NT2/D1 (cell line): ENCODE measurements at regions not wholly inside any gene's neighbourhood (a gene's known extent, or its start where the extent isn't known, plus 50 kb on each side); places are given as distances from the start of the nearest gene placed in this dataset.

Experiments
- DNase-seq: peaks from one replicate; pipeline ENCODE4 v3.0.0-alpha.2; 2011; ENCODE audit warnings: low read depth, low spot score
- H3K27me3 ChIP-seq: 2 replicates; pipeline ENCODE4 v1.6.0; 2011; ENCODE audit warnings: mild to moderate bottlenecking; ENCODE audit not compliant: insufficient read length, insufficient read depth
- H3K36me3 ChIP-seq: 2 replicates; pipeline ENCODE4 v1.6.1; 2011; ENCODE audit warnings: mild to moderate bottlenecking, low read length, mixed read lengths; ENCODE audit not compliant: insufficient read depth, insufficient read length
- H3K4me1 ChIP-seq: 2 replicates; pipeline ENCODE4 v1.5.1; 2011; ENCODE audit not compliant: insufficient read depth, insufficient read length
- H3K4me3 ChIP-seq: 2 replicates; pipeline ENCODE4 v1.5.1; 2011; ENCODE audit warnings: low read depth; ENCODE audit not compliant: insufficient read length
- H3K9ac ChIP-seq: 2 replicates; pipeline ENCODE4 v1.6.0; 2011; ENCODE audit warnings: low read depth; ENCODE audit not compliant: insufficient read length
- H3K9me3 ChIP-seq: 2 replicates; pipeline ENCODE4 v1.5.1; 2011; ENCODE audit warnings: mild to moderate bottlenecking, low read length; ENCODE audit not compliant: insufficient read depth
- SUZ12 ChIP-seq: IDR thresholded peaks from 2 replicates; pipeline ENCODE4 v1.6.1; 2011; ENCODE audit not compliant: insufficient read length, insufficient read depth; ENCODE audit errors: extremely low read depth
- YY1 ChIP-seq: IDR thresholded peaks from 2 replicates; pipeline ENCODE4 v1.6.1; 2011; ENCODE audit not compliant: insufficient read length, insufficient read depth
- ZNF274 ChIP-seq: IDR thresholded peaks from 2 replicates; pipeline ENCODE4 v1.6.1; 2011; ENCODE audit warnings: mild to moderate bottlenecking, low read depth, low read length

DNA sequence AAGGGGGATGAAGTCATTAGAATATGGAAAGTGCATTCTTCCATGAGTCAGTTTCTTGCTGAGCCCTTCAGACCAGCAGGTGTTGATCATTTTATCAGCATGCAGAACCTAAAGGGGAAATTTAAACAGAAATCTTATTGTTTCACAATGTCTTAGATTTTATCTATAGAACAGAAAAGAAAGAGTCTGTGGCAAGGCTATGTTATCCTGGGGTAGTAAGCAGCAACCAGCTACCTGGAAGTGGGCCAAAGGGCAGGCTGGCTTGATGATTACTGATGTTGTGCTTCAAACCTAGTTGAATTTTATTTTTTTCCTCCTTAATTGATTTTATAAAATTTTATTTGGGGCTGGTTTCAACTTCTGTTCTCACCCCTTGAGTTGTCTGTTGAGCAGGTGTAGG lies 101.5 kb downstream of the LRRC70 start:
- H3K9ac ChIP-seq, result no peak overlapping the region
- DNase-seq, result no peak
- H3K27me3 ChIP-seq, result no peaks in the 10 kb centered on the region
- no peaks in the 10 kb centered on the region for H3K4me1 ChIP-seq
- H3K9me3 ChIP-seq, result peaks cover 18% of the 10 kb centered on the region
- no peaks in the 10 kb centered on the region for H3K36me3 ChIP-seq
- H3K4me3 ChIP-seq, result no peak overlapping the region
- no peak for TF ChIP-seq SUZ12
- no peak for TF ChIP-seq YY1
- no peak for TF ChIP-seq ZNF274
